RPMI7951 (cell line): ENCODE measurements at regions not wholly inside any gene's neighbourhood (a gene's known extent, or its start where the extent isn't known, plus 50 kb on each side); places are given as distances from the start of the nearest gene placed in this dataset.
A peak's percentile ranks its signal among the peaks of the same experiment; 100 is the strongest.
"Not testable (repeated sequence)": the region's sequence is repeated elsewhere in the genome, so short reads cannot be mapped to it uniquely, and the experiment has no call there.

Source experiments
- DNase-seq: peaks from one replicate; pipeline ENCODE4 v3.0.0-alpha.2; 2012; ENCODE audit warnings: low read depth

GRCh38 chr11:72525466-72525865 lies 91.1 kb upstream of the CLPB start:
- no peak for DNase-seq

DNA sequence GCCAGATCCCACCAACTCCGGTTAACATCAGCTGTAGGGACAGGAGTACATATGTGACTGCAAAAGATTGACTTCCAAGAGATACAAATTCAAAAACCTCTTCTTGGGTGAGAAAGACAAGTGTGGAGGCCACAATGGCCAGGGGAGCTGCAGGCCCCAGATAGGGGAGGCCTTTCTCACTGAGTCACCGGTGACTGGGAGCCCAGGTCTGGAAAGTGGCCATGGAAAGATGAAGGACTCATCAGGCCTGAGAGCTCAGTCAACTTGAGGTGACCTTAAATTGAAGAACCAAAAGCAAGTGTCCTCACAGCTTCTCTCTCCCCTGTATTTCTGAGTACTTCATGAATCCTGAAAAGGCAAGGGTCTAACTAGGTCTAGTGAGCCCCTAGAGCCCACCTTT lies 90.4 kb upstream of the CLPB start:
- peak; percentile 49 for DNase-seq

DNA sequence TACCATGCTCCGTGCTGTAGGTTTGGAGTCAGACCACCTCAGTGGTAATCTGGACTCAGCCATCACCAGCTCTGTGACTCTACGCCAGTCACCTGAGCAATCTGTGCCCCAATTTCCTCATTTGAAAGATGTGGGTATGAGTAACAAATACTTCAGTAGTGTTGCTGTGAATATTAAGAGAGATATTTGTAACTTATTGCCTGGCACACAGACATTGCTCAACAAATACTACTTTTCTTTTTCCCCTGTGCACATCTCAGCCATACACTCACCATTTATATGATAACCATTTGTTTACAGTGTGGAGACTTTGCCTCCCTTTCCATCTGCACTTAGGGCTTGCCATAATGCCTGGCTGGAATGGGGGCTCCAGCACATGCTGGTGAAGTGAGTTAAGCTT lies 89.7 kb upstream of the CLPB start:
- no peak for DNase-seq

GRCh38 chr11:72522186-72522585 lies 87.9 kb upstream of the CLPB start:
- no peak for DNase-seq

- no peak for DNase-seq
These were observed 87.3 kb upstream of the CLPB start for GRCh38 chr11:72521664-72522063.

- no peak for DNase-seq
These were observed 86.5 kb upstream of the CLPB start for GRCh38 chr11:72520815-72521214.

DNA sequence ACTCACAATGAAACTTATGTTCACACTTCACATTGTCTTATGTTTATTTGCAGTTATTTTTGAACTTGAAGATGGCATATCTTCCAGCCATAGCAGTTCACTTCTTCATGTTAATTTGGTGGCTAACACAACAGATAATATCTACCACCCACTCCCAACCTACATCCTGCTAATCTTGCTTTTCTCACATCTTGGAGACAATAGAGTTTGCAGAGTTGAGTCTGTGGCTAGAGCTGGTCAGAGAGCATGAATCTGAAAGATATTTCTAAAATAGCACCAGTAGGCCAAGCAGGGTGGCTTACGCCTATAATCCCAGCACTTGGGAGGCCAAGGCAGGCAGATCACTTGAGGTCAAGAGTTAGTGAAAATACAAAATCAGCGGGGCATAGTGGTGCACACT lies 85.6 kb upstream of the CLPB start:
- not testable (repeated sequence) for DNase-seq

GRCh38 chr11:72519220-72519881 lies 85.0 kb upstream of the CLPB start:
- DNase-seq: peak; percentile 30

DNA sequence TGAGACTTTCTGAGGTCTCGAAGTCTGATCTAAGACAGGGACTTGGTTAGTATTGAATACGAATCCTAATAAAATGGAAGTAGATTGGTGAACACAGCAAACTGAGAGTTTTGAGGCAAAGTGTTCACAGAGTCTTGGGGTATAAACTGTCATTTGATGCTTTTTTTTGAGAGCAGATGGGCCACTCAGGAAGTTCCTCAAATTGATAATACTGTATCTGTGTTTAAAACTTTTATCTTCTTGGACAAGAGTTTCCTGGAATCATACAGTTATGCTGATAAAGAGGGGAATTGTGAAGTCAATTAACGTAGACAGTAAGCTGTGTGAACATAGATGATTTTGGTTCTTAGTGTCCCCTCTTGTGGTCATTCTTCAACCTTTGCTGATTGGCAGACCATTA lies 80.0 kb upstream of the CLPB start:
- DNase-seq: no peak

- no peak for DNase-seq
These were observed 79.1 kb upstream of the CLPB start for GRCh38 chr11:72513411-72513810.

- no peak for DNase-seq
These were observed 78.6 kb upstream of the CLPB start for GRCh38 chr11:72512956-72513355.

DNA sequence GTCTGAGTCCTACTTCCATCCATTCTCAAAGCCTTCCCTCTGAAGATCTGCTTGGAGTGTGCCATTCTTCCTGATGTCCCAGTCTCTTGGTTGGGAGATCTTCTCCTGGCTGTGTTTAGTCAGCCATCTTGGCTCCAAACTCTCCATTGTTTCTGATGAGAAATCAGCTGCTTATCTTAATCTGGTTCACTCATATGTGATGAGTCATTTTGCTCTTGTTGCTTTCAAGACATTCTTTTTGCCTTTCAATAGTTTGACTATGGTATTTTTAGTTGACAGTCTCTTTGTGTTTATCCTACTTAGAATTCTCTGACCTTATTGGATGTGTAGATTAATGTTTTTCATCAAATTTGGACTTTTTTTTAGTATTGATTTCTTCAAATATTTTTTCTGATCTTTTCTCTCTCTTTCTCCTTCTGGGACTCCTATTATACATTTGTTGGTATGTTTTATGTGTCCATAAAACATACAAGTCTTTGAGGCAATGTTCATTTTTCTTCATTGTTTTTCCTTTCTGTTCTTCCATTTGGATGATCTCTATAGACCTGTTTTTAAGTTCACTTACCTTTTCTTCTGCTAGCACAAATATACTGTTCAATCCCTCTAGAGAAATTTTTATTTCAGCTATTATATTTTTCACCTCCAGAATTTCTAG lies 77.2 kb upstream of the CLPB start:
- no peak for DNase-seq

GRCh38 chr11:72507050-72507449 lies 72.7 kb upstream of the CLPB start:
- no peak for DNase-seq

DNA sequence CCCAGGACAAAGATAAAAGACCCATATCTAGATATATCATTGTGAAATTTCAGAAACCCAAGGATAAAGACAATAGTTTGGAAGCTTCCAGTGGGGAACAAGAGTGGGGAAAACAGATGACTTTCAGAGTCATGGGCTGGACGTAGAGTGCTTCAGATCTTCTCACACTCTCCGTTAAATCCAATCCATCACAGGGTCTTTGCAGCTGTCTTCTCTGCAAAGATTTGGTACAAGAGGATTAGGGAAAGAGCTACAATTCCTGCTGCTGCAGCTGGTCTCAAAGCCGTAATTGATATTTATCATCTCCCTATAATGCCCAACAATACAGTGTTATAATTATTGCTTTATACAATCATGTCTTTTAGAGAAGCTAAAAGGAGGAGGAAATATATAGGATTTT lies 63.4 kb upstream of the CLPB start:
- DNase-seq: no peak

GRCh38 chr11:72494109-72494429 lies 59.7 kb upstream of the CLPB start:
- no peak for DNase-seq

- DNase-seq: no peak
These were observed 59.2 kb upstream of the CLPB start for GRCh38 chr11:72493426-72494108.

DNA sequence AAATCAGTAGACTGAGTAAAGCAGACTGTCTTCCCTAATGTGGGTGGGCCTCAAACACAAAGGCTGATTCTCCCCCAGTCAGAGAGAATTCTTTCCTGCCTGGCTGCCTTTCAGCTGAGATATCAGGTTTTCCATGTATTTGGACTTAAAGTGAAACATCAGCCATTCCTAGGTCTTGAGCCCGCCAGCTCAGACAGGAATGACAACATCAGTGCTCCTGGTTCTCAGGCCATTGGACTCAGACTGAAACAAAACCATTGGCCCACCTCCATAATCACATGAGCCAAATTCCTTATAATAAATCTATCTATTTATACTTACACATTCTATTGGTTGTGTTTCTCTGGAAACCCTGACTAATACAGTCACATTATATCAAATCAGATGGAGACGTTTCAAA lies 56.7 kb upstream of the CLPB start:
- no peak for DNase-seq
